ENCODE measurements at regions not wholly inside any gene's neighbourhood (a gene's known extent, or its start where the extent isn't known, plus 50 kb on each side); places are given as distances from the start of the nearest gene placed in this dataset.

DNA sequence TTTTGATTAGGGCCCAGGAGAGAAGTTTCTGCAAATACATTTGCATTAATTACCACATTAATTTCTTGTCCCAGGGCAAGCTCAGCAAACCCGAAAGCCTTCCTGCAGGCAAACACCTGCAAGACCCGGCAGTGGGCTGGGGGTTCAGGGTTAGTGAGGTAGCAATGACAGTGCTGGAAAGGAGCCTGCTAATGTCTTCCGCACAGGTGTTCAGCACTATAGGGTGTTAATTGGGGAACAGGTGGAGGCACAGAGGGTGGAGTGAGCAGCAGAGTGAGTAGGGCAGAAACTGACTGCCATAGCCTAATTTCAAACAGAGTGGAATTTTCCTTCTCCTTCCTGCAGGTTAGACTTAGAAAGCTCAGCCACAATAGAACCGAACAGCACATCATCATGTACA is 50.9 kb upstream of the UBASH3B start:
- TF ChIP-seq, protein P1, sequence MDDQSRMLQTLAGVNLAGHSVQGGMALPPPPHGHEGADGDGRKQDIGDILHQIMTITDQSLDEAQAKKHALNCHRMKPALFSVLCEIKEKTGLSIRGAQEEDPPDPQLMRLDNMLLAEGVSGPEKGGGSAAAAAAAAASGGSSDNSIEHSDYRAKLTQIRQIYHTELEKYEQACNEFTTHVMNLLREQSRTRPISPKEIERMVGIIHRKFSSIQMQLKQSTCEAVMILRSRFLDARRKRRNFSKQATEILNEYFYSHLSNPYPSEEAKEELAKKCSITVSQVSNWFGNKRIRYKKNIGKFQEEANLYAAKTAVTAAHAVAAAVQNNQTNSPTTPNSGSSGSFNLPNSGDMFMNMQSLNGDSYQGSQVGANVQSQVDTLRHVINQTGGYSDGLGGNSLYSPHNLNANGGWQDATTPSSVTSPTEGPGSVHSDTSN (IDR thresholded peaks at IDR 0.05): no peak
- TF ChIP-seq CHD4 (IDR thresholded peaks at IDR 0.05; ENCODE audit: borderline replicate concordance) (no peak), KDM1A (IDR thresholded peaks at IDR 0.05; ENCODE audit: low read depth) (no peak), TP53 (CRISPR knock-in tag; IDR thresholded peaks at IDR 0.05) (no peak), POLR2AphosphoS2 (conservative IDR thresholded peaks at IDR 0.05; ENCODE audit: low read length) (no peak)
- TF ChIP-seq, protein P2, sequence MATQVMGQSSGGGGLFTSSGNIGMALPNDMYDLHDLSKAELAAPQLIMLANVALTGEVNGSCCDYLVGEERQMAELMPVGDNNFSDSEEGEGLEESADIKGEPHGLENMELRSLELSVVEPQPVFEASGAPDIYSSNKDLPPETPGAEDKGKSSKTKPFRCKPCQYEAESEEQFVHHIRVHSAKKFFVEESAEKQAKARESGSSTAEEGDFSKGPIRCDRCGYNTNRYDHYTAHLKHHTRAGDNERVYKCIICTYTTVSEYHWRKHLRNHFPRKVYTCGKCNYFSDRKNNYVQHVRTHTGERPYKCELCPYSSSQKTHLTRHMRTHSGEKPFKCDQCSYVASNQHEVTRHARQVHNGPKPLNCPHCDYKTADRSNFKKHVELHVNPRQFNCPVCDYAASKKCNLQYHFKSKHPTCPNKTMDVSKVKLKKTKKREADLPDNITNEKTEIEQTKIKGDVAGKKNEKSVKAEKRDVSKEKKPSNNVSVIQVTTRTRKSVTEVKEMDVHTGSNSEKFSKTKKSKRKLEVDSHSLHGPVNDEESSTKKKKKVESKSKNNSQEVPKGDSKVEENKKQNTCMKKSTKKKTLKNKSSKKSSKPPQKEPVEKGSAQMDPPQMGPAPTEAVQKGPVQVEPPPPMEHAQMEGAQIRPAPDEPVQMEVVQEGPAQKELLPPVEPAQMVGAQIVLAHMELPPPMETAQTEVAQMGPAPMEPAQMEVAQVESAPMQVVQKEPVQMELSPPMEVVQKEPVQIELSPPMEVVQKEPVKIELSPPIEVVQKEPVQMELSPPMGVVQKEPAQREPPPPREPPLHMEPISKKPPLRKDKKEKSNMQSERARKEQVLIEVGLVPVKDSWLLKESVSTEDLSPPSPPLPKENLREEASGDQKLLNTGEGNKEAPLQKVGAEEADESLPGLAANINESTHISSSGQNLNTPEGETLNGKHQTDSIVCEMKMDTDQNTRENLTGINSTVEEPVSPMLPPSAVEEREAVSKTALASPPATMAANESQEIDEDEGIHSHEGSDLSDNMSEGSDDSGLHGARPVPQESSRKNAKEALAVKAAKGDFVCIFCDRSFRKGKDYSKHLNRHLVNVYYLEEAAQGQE (IDR thresholded peaks at IDR 0.05): no peak
- TF ChIP-seq, protein P3, sequence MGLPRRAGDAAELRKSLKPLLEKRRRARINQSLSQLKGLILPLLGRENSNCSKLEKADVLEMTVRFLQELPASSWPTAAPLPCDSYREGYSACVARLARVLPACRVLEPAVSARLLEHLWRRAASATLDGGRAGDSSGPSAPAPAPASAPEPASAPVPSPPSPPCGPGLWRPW (IDR thresholded peaks at IDR 0.05): no peak

DNA sequence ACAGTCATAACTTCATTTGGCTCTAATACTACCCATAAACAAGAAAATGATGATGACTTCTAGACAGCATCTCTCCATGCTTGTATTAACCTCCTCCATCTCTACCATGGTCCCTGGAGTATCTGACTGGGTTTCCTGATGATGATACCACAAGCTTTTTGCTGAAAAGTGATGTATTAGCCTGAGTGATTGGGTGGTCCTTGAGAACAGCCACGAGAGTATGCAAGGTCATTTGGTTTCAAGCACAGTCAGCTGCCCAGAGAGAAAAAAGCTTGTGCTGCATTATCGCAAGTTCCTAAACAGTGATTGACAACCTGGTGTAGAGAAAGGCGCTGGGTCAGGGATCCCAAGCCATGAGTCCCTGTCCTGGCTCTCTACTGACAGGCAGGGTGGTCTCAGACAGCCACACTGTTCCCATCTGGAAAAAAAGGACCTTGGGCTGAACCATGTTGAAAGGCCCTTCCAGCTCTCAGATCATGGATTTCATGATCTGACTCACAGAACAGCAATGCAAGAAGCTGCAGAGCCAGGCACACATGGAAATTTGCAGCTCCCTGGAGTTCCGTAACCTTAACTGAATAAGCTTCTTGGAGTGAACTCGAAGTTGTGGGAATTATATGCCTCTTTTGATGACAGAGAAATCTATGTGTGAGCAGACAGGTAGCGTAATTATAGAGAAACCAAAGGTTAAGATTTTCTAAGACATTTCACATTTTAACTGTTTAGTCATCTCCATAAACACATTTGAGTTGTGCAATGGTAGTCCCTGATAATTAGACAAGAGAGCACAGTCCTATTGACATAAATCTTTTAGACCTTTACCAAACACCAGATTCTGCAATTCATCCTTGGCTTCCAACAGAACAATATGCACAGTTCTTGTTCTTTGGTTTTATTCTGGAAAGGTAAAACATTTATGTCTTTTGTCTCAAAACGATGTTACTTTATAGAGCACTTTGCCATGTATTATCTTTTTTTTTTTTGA is 54.1 kb upstream of the UBASH3B start:
- Histone ChIP-seq H3K27ac (peak overlapping the region; percentile 72 to 85), H3K4me1 (peaks cover 50% of the 10 kb centered on the region), H3K4me3 (no peak overlapping the region), H3K9me3 (no peaks in the 10 kb centered on the region), H3K4me2 (peak overlapping the region; percentile 42)
- ATAC-seq (peak; percentile 55 to 77; a peak in 5 of 6 replicates), FAIRE-seq (no peak), DNase-seq (ENCODE audit: low read depth in 1 of 2, low spot score in 1 of 2) (peak; percentile 17 to 56)
- CTCF ChIA-PET: interaction anchor here (0.7 to 2.0 kb wide), 4 partner anchors 22 to 253 kb away, joined by 3 to 11 read pairs (median 8); no protein-coding TSS in a partner anchor
- POLR2A ChIA-PET: interaction anchor here (0.9 kb wide), 1 partner anchor 282 kb away, joined by 3 read pairs; no protein-coding TSS in a partner anchor
- TF ChIP-seq ZNF302 (CRISPR knock-in tag; IDR thresholded peaks at IDR 0.05) (no peak), CEBPB (IDR thresholded peaks at IDR 0.05) (peak; percentile 63 to 72; a peak in 2 of 4 replicates), FOSL2 (IDR thresholded peaks at IDR 0.05) (0 out of 2 replicates have a peak, but pooled peaks have one; percentile 17), FOSL2 (CRISPR knock-in tag; IDR thresholded peaks at IDR 0.05) (peak; percentile 53; the same call in 1 of the 2 replicates), JUNB (IDR thresholded peaks at IDR 0.05) (peak; percentile 49)
- TF ChIP-seq, protein P4, sequence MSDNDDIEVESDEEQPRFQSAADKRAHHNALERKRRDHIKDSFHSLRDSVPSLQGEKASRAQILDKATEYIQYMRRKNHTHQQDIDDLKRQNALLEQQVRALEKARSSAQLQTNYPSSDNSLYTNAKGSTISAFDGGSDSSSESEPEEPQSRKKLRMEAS (IDR thresholded peaks at IDR 0.05): peak; percentile 34; the same call in 1 of the 2 replicates
- WGBS (ENCODE audit: missing lambda C conversion rate): 50% methylated on average over 7 of the region's 7 CpGs

More for the DNA sequence above, 50.9 kb upstream of the UBASH3B start:
- peaks cover 44% of the 10 kb centered on the region for H3K4me1 ChIP-seq
- H3K9me3 ChIP-seq: no peaks in the 10 kb centered on the region
- DNase-seq (ENCODE audit: low read depth in 1 of 2, low spot score in 1 of 2) (no peak), FAIRE-seq (no peak), ATAC-seq (no peak)
- no peak overlapping the region for H3K4me2 ChIP-seq
- ChIA-PET CTCF (no interaction called here), POLR2A (no interaction called here)
- no peak overlapping the region for H3K4me3 ChIP-seq
- H3K27ac ChIP-seq: peak overlapping the region; percentile 28 to 55; a peak in 3 of 6 replicates
- WGBS (ENCODE audit: missing lambda C conversion rate): 73% methylated on average over 4 of the region's 4 CpGs

DNA sequence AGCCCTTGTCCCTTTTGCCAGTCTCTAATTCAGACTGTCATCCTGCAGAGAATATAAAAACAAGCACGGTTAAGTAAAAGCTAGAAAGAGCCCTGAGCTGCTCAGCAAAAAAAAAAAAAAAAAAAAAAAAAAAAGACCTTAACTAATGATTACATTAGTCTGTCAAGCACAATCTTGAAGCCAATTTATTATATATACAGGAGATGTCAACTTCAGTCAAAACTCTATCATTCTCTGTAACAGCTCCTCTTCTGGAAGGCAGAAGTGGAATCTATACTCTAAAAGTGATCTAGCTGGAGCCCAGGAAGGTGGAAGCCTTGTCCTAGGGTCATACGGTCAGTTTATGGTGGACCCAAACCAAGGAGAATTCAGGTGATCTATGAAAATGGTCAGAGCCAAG is 55.2 kb upstream of the UBASH3B start:
- H3K4me2 ChIP-seq: peak overlapping the region; percentile 67; the same call in 1 of the 3 replicates
- no peak for DNase-seq (ENCODE audit: low read depth in 1 of 2, low spot score in 1 of 2)
- no peak overlapping the region for H3K4me3 ChIP-seq
- no peaks in the 10 kb centered on the region for H3K9me3 ChIP-seq
- no peak for ATAC-seq
- CTCF ChIA-PET: interaction anchor here (1.6 to 2.0 kb wide), 3 partner anchors 21 to 423 kb away, joined by 4 to 11 read pairs (median 11); no protein-coding TSS in a partner anchor
- no peak for FAIRE-seq
- TF ChIP-seq, protein P5, sequence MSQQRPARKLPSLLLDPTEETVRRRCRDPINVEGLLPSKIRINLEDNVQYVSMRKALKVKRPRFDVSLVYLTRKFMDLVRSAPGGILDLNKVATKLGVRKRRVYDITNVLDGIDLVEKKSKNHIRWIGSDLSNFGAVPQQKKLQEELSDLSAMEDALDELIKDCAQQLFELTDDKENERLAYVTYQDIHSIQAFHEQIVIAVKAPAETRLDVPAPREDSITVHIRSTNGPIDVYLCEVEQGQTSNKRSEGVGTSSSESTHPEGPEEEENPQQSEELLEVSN (IDR thresholded peaks at IDR 0.05; ENCODE audit: borderline replicate concordance, low read depth): no peak
- POLR2A ChIA-PET: no interaction called here
- 73% methylated on average over 2 of the region's 2 CpGs for WGBS (ENCODE audit: missing lambda C conversion rate)
- H3K4me1 ChIP-seq: peaks cover 44% of the 10 kb centered on the region
- H3K27ac ChIP-seq: peak overlapping the region; percentile 72 to 85

Data from A549 (cell line).